GM19395 (cell line): ENCODE measurements at regions not wholly inside any gene's neighbourhood (a gene's known extent, or its start where the extent isn't known, plus 50 kb on each side); places are given as distances from the start of the nearest gene placed in this dataset.

Experiments
- ATAC-seq: cut with Tn5 transposase; IDR thresholded peaks from one replicate; pipeline ENCODE4 v1.9.1; 2021; ENCODE audit warnings: mild to moderate bottlenecking, moderate library complexity; ENCODE audit not compliant: unreplicated experiment

DNA sequence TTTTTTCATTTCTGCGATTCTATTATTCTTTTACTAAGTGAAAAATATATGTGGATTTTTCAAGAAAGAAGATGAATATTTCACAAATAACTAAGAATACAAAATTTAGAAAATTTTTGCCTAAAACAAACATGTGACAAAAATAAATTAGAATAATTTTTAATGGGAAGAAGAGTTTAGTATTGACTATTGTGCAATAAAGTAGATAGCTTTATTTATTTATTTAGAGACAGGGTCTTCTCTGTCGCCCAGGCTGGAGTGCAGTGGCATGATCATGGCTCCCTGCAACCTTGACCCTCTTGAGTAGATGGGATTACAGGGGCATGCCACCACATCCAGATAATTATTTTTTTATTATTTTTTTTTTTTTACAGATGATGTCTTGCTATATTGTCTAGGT lies 95.3 kb upstream of the PAQR3 start:
- no peak for ATAC-seq

DNA sequence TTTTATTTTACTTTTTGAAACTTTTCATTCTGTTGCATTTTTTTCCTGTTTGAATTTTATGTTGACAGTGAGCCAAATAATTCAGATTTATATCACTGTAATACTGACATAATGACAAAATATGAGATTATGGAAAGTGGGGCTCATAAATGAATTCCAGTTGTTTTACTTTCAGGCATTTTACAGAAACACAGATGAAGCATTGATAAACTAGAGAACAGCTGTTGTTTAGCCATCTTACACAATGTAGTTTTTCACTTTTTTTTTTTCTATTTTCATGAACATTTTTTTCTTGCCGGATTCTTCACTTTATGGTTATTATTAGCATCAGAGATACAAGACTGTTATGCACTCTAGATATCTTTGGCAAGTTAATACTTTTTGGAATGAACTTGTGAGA lies 91.7 kb upstream of the PAQR3 start:
- ATAC-seq = no peak

DNA sequence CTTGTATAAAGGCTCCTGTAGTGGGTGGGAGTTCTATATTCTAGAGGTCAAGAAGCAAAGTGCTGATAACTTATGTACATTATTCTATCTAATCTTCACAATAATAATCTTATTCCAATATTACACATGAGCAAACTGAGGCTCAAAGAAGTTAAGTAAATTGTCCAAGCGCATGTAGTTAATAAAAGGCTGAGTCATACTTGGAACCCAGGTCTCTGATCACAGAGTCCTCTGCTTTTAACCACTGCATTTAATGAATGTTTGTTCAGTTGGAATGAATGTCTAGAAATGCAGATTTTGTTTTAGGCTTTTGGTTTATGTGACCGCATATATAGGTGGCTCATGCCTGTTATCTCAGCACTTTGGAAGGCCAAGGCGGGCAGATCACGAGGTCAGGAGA lies 88.4 kb upstream of the PAQR3 start:
- ATAC-seq = no peak

DNA sequence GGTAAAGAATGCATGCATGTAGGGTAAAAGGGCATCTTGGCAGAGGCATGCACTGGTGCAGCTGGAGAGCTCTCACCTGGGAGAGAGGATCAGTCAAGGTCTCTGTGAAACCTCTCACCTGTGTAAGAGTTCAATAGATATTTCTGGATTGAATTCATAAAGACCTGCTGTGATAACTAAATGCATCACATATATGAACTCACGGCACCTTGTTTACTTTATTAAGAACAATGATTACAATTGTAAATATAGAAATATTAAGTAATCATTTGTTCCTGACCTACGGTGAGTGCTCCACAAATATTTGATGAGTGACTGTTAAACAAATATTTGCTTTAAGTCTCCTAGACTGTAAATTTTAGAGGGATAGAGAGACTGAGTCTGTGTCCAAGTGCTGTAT lies 85.9 kb upstream of the PAQR3 start:
- no peak for ATAC-seq

DNA sequence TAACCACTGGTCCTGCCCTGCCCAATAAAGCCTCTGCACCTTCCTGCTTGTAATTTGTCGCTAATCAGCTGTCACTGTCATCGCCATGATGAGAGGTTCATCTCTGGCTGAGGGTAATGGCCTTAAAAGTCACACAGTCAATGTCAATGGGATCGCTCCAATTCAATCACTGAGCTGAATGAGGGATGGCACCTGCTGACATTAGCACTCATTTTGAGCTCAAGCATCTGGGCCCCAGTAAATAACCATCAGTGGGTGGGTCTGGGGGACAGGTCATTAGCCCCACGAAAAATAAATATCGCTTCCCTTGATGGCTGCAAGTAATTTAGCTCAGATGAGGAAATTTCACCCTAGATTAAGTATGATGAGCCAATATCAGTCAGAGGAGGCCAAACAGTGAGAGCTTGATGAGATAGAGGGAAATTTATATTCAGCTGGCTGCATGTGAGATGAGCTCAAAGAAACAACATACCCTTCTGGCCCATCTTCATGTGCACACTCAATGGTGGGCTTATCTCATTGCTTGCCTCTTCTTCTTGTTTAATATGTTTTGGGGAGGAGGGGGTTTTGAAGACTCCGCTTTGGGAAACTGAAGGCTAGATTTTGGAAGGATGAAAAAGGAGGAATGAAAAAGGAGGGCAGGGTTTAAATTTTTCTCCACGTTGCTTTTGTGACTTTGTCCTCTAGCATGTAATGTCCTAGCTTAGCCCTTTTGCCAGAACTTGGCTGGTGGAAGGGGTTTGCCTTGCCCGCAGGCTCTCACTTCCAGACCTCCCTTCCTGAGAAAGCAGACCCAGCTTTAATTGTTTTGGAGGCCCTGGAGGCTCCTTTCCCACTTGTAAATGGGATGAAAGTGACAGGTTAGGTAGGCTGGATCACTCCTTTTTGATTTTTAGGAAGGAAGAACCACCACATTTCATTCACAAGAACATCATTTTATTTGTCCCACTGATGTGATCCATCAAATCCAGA lies 84.8 kb upstream of the PAQR3 start:
- no peak for ATAC-seq

DNA sequence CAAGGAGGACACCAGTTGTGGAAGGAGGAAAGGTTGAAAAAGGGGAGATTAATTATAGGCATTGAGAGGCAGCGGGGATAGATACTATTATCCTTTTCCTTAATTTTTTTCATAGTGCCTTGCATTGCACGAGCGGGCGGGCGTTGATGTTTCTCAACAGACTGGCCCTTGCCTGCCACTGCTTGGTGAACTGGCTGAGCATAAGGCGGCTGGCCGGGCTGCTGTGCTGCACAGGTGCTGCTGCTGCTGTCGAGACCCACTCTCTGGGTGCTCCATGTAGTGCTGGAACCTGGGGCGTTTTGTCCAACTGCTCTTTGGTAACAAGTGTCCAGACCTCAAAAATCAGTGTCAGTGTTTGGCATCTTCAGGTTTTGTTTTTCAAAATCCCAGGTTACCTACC lies 83.3 kb upstream of the PAQR3 start:
- ATAC-seq = no peak

- ATAC-seq = no peak
Measured at GRCh38 chr4:79017481-79017880, 78.2 kb upstream of the PAQR3 start.

GRCh38 chr4:79016878-79017277 lies 77.6 kb upstream of the PAQR3 start:
- ATAC-seq = no peak

GRCh38 chr4:79015411-79015810 lies 76.2 kb upstream of the PAQR3 start:
- ATAC-seq = no peak

DNA sequence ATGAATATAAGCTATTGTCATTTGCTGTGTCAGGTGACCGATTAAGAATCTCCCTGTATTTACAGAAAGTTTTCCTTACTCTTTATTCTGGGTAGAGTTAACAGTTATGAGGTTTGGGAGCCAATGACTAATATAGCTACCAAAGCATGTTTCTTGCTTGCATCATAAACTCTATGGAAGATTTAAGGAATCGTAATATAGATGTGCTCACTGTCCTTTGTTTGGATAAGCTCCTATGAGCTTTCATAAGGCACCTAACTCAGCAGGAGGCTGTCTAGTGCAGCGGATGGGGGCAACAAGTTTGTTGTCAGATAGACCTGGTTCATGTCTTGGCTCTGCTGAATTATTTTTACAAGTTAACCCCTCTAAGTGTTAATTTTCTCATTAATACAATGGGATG lies 75.0 kb upstream of the PAQR3 start:
- no peak for ATAC-seq

DNA sequence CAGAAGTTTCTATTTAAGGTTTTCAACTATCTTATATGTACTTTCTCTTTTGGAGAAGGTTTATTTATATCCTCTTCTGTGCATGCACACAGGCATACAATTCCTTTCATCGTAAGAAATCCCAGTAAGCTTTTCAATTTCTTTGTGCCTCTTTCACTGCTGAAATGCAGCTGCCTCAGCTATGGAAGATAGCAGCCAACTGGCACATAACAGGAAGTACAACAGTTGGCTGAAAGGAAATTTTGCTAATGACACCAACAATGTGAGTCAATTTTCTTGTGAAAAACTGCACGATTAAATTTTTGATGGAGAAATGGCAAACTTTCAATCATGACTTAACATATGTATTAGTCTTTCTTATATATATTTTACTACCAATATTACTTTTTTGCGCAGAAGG lies 74.5 kb upstream of the PAQR3 start:
- ATAC-seq = no peak

DNA sequence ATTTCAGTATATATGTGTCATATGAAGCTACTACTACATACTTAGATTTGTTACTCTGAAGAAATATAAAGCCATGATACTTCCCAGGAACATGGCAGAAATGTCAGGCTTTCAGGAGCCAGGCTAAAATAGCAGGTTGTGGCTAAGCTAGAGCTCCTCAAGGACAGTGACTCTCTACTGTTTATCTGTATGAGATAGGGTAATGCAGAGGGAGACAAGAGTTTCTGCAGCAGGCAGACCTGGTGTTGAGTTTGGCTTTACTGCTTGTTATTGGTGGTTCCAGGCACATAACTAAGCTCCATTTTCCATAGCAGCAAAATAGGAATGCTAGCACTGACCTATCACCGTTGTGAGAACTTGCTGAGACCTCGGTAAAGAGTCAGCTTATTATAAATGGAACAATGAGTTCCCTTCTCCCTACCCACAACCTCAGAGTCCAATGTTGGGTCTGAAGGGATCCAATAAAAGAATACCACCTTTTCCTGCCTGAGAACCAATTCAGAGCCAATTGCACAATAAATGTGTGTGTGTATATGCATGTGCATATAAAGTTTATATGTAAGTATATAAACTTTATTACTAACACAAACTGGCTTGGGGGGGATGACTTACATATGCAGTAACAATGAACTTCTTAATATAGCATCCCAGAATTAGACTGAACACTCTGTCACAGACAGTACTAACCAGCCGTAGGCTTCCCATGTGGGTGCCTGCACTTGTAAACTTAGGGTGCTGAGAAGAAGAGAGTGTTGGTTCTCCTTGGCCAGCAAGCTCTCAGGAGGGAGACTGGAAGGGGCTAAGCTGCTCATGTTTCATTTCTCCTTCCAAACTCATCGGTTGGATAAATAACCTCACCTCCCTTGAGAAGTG lies 51.9 kb upstream of the PAQR3 start:
- no peak for ATAC-seq

GRCh38 chr4:78989697-78990270 lies 50.5 kb upstream of the PAQR3 start:
- no peak for ATAC-seq
